DND-41 (cell line): ENCODE measurements at regions not wholly inside any gene's neighbourhood (a gene's known extent, or its start where the extent isn't known, plus 50 kb on each side); places are given as distances from the start of the nearest gene placed in this dataset.

Experiments used
- ATAC-seq: fragments of 200-7000 bp; cut with Tn5 transposase; 3 replicates; pipeline ENCODE4 v1.9.1; 2021; ENCODE audit warnings: low read depth; ENCODE audit not compliant: insufficient read depth
- DNase-seq: peaks from one replicate; pipeline ENCODE4 v3.0.0-alpha.2; 2020
- H2AFZ ChIP-seq: 2 replicates; pipeline ENCODE4 v1.6.0; 2012; ENCODE audit warnings: low read depth, low read length
- H3K27ac ChIP-seq: 2 replicates; pipeline ENCODE4 v1.5.1; 2012; ENCODE audit warnings: low read length, inconsistent platforms
- H3K27me3 ChIP-seq: fragments of 200-600 bp; sonication (generic); 2 replicates; pipeline ENCODE4 v1.6.0; 2012; ENCODE audit warnings: low read length, mild to moderate bottlenecking, inconsistent platforms; ENCODE audit not compliant: insufficient read depth, poor library complexity
- H3K36me3 ChIP-seq: 2 replicates; pipeline ENCODE4 v1.5.1; 2012; ENCODE audit warnings: low read length, inconsistent platforms; ENCODE audit not compliant: insufficient read depth
- H3K4me1 ChIP-seq: 2 replicates; pipeline ENCODE4 v1.5.1; 2012; ENCODE audit warnings: mild to moderate bottlenecking, low read length; ENCODE audit not compliant: insufficient read depth
- H3K4me2 ChIP-seq: 2 replicates; pipeline ENCODE4 v1.6.0; 2012; ENCODE audit warnings: mild to moderate bottlenecking, moderate library complexity, low read length, inconsistent platforms; ENCODE audit not compliant: insufficient read depth
- H3K4me3 ChIP-seq, 2 experiments: fragments of 200-600 bp in 1 of 2; shearing (Covaris generic) in 1 of 2; 2 replicates each; pipeline ENCODE4 v1.5.1; 2012 to 2016; ENCODE audit warnings: inconsistent platforms in 2 of 2, low read length in 2 of 2, mild to moderate bottlenecking in 2 of 2, low read depth in 1 of 2, moderate library complexity in 1 of 2
- H3K79me2 ChIP-seq: 2 replicates; pipeline ENCODE4 v1.6.0; 2012; ENCODE audit warnings: low read length, inconsistent platforms; ENCODE audit not compliant: insufficient read depth
- H3K9ac ChIP-seq: 2 replicates; pipeline ENCODE4 v1.6.0; 2012; ENCODE audit warnings: low read depth, mild to moderate bottlenecking, inconsistent platforms, low read length, moderate library complexity
- H3K9me3 ChIP-seq: 2 replicates; pipeline ENCODE4 v1.5.1; 2012; ENCODE audit warnings: low read length, moderate library complexity, mild to moderate bottlenecking, inconsistent platforms; ENCODE audit not compliant: insufficient read depth, severe bottlenecking
- H4K20me1 ChIP-seq: 2 replicates; pipeline ENCODE4 v1.6.0; 2012; ENCODE audit warnings: low read length; ENCODE audit not compliant: insufficient read depth
- EZH2 ChIP-seq: IDR thresholded peaks from 3 replicates; pipeline ENCODE4 v1.6.1; 2012; ENCODE audit warnings: borderline replicate concordance, low read depth, mild to moderate bottlenecking, moderate library complexity, low read length, inconsistent platforms; ENCODE audit not compliant: severe bottlenecking
- TF ChIP-seq, protein P1 (sequence below): IDR thresholded peaks from 2 replicates; pipeline ENCODE4 v1.5.1; 2012; ENCODE audit warnings: borderline replicate concordance, low read length, moderate library complexity, mild to moderate bottlenecking; ENCODE audit not compliant: poor library complexity, severe bottlenecking; ENCODE audit errors: extremely low read depth

- H3K4me1 ChIP-seq: no peaks in the 10 kb centered on the region
- ATAC-seq (no peak), DNase-seq (no peak)
- H3K4me3 ChIP-seq: no peak overlapping the region
- H2AFZ ChIP-seq: no peak overlapping the region
- no peaks in the 10 kb centered on the region for H3K36me3 ChIP-seq
- no peaks in the 10 kb centered on the region for H4K20me1 ChIP-seq
- TF ChIP-seq, protein P1, sequence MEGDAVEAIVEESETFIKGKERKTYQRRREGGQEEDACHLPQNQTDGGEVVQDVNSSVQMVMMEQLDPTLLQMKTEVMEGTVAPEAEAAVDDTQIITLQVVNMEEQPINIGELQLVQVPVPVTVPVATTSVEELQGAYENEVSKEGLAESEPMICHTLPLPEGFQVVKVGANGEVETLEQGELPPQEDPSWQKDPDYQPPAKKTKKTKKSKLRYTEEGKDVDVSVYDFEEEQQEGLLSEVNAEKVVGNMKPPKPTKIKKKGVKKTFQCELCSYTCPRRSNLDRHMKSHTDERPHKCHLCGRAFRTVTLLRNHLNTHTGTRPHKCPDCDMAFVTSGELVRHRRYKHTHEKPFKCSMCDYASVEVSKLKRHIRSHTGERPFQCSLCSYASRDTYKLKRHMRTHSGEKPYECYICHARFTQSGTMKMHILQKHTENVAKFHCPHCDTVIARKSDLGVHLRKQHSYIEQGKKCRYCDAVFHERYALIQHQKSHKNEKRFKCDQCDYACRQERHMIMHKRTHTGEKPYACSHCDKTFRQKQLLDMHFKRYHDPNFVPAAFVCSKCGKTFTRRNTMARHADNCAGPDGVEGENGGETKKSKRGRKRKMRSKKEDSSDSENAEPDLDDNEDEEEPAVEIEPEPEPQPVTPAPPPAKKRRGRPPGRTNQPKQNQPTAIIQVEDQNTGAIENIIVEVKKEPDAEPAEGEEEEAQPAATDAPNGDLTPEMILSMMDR: no peak
- no peak for TF ChIP-seq EZH2
- H3K27me3 ChIP-seq: no peaks in the 10 kb centered on the region
- no peak overlapping the region for H3K4me2 ChIP-seq
- H3K27ac ChIP-seq: no peak overlapping the region
- no peaks in the 10 kb centered on the region for H3K79me2 ChIP-seq
- H3K9me3 ChIP-seq: no peaks in the 10 kb centered on the region
- H3K9ac ChIP-seq: no peak overlapping the region
Measured at GRCh38 chr2:149819356-149819957, 231.9 kb upstream of the MMADHC start.

DNA sequence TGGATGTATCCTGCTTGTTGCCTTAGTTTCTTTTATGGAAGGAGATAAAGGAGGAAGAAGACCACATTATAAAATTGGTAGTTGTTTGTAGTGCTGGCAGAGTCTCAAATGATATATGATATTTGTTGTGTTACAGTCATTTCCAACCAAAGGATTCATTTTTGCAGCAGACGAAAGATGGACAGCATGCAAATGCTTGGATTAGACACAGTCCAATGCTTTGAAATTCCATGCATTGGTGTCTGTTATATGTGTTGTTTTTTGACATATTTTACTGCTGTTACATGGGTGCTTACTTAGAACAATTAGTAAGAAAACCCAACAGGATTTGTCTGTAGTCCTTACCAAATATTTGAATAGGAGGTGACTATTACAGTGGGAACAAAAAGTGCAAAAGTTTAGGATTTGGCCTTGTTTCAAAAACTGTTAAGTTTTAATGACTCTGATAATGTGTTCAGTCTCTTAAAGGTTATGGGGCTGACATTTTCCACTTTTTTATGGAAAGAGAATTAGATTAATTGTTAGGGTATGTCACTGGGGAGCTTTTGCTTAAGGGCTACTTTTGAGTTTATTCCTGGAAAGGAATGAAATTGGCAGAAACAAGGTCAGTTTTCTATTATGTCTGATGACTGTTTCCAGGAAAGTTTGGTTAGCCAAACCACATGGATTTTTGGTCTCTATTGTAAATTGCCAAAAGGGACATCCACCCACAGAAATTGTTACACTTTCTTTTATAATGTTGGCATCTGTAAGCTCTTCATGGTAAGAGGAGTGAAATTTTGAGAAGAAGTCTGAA is 229.4 kb upstream of the MMADHC start:
- TF ChIP-seq, protein P1: no peak
- Histone ChIP-seq H3K27ac (no peak overlapping the region), H3K27me3 (no peaks in the 10 kb centered on the region), H4K20me1 (no peaks in the 10 kb centered on the region), H3K36me3 (no peaks in the 10 kb centered on the region), H3K9me3 (no peaks in the 10 kb centered on the region), H3K79me2 (no peaks in the 10 kb centered on the region), H3K9ac (no peak overlapping the region), H2AFZ (no peak overlapping the region), H3K4me3 (no peak overlapping the region), H3K4me2 (no peak overlapping the region), H3K4me1 (no peaks in the 10 kb centered on the region)
- DNase-seq (no peak), ATAC-seq (no peak)

DNA sequence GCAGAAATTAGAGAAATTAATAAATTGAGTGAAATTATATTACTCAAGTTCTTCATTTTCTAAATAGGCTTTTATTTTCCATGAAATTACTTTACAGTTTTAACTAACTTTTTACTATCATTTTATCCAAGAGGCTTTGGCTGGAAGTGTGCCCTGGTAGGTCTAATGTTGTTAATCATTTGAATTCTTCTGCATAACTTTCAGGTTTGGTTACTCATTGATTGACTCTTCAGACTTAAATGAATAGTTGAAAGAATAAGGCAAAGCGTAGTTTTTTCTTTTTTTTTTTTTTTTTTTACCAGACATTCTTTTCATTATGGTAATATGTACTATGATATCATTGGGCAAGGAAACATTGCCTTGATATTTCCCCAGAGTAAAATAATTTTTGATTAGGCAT is 228.4 kb upstream of the MMADHC start:
- TF ChIP-seq EZH2: no peak
- TF ChIP-seq, protein P1: no peak
- Histone ChIP-seq H4K20me1 (no peaks in the 10 kb centered on the region), H3K9ac (no peak overlapping the region), H3K36me3 (no peaks in the 10 kb centered on the region), H3K4me3 (no peak overlapping the region), H3K27me3 (no peaks in the 10 kb centered on the region), H3K4me2 (no peak overlapping the region), H3K27ac (no peak overlapping the region), H3K79me2 (no peaks in the 10 kb centered on the region), H3K4me1 (no peaks in the 10 kb centered on the region), H3K9me3 (no peaks in the 10 kb centered on the region), H2AFZ (no peak overlapping the region)
- DNase-seq (no peak), ATAC-seq (no peak)
